ENCODE measurements at regions not wholly inside any gene's neighbourhood (a gene's known extent, or its start where the extent isn't known, plus 50 kb on each side); places are given as distances from the start of the nearest gene placed in this dataset.

- H3K27ac ChIP-seq, result no peak overlapping the region
- DNase-seq (no peak), ATAC-seq (no peak)
- H3K4me3 ChIP-seq, result no peak overlapping the region
- H3K4me1 ChIP-seq, result no peaks in the 10 kb centered on the region
- H3K27me3 ChIP-seq, result no peaks in the 10 kb centered on the region
- no peak for TF ChIP-seq CTCF (IDR thresholded peaks at IDR 0.05)
- intact Hi-C loops (cut with DNase I), result no loop called here
- no peaks in the 10 kb centered on the region for H3K36me3 ChIP-seq
- no peaks in the 10 kb centered on the region for H3K9me3 ChIP-seq
Observed at GRCh38 chr5:165795073-165795472, 2289.7 kb downstream of the MAT2B start.

GRCh38 chr5:165805756-165806155, 2300.3 kb downstream of the MAT2B start:
- DNase-seq (no peak), ATAC-seq (no peak)
- no peaks in the 10 kb centered on the region for H3K9me3 ChIP-seq
- H3K27me3 ChIP-seq, result no peaks in the 10 kb centered on the region
- intact Hi-C loops (cut with DNase I), result no loop called here
- no peak overlapping the region for H3K27ac ChIP-seq
- H3K36me3 ChIP-seq, result no peaks in the 10 kb centered on the region
- H3K4me3 ChIP-seq, result no peak overlapping the region
- TF ChIP-seq CTCF (IDR thresholded peaks at IDR 0.05), result no peak
- no peaks in the 10 kb centered on the region for H3K4me1 ChIP-seq

GRCh38 chr5:165808335-165808734, 2302.9 kb downstream of the MAT2B start:
- H3K9me3 ChIP-seq, result no peaks in the 10 kb centered on the region
- no peaks in the 10 kb centered on the region for H3K36me3 ChIP-seq
- no peak overlapping the region for H3K27ac ChIP-seq
- no peaks in the 10 kb centered on the region for H3K4me1 ChIP-seq
- no peak for ATAC-seq
- TF ChIP-seq CTCF (IDR thresholded peaks at IDR 0.05), result no peak
- H3K27me3 ChIP-seq, result no peaks in the 10 kb centered on the region
- DNase-seq, result no peak
- intact Hi-C loops (cut with DNase I), result no loop called here
- H3K4me3 ChIP-seq, result no peak overlapping the region

GRCh38 chr5:165809914-165810313, 2304.5 kb downstream of the MAT2B start:
- ATAC-seq (no peak), DNase-seq (no peak)
- intact Hi-C loops (cut with DNase I), result no loop called here
- no peaks in the 10 kb centered on the region for H3K9me3 ChIP-seq
- no peak overlapping the region for H3K4me3 ChIP-seq
- no peaks in the 10 kb centered on the region for H3K4me1 ChIP-seq
- no peaks in the 10 kb centered on the region for H3K36me3 ChIP-seq
- no peak for TF ChIP-seq CTCF (IDR thresholded peaks at IDR 0.05)
- no peak overlapping the region for H3K27ac ChIP-seq
- H3K27me3 ChIP-seq, result no peaks in the 10 kb centered on the region

GRCh38 chr5:165829504-165829903, 2324.1 kb downstream of the MAT2B start:
- H3K27ac ChIP-seq, result no peak overlapping the region
- no peaks in the 10 kb centered on the region for H3K9me3 ChIP-seq
- no peaks in the 10 kb centered on the region for H3K27me3 ChIP-seq
- DNase-seq (no peak), ATAC-seq (no peak)
- no peak for TF ChIP-seq CTCF (IDR thresholded peaks at IDR 0.05)
- H3K36me3 ChIP-seq, result no peaks in the 10 kb centered on the region
- no peak overlapping the region for H3K4me3 ChIP-seq
- intact Hi-C loops (cut with DNase I), result no loop called here
- H3K4me1 ChIP-seq, result no peaks in the 10 kb centered on the region

GRCh38 chr5:165834891-165835290, 2329.5 kb downstream of the MAT2B start:
- DNase-seq (no peak), ATAC-seq (no peak)
- H3K9me3 ChIP-seq, result no peaks in the 10 kb centered on the region
- H3K4me1 ChIP-seq, result no peaks in the 10 kb centered on the region
- TF ChIP-seq CTCF (IDR thresholded peaks at IDR 0.05), result no peak
- intact Hi-C loops (cut with DNase I), result no loop called here
- H3K27ac ChIP-seq, result no peak overlapping the region
- no peaks in the 10 kb centered on the region for H3K27me3 ChIP-seq
- no peak overlapping the region for H3K4me3 ChIP-seq
- no peaks in the 10 kb centered on the region for H3K36me3 ChIP-seq

Measured in upper lobe of right lung (tissue), 1 donor.